ENCODE measurements at regions not wholly inside any gene's neighbourhood (a gene's known extent, or its start where the extent isn't known, plus 50 kb on each side); places are given as distances from the start of the nearest gene placed in this dataset.

GRCh38 chr3:111362381-111363009 lies 179.5 kb upstream of the CD96 start:
- H3K27ac Mint-ChIP-seq, result no peak overlapping the region
- no peaks in the 10 kb centered on the region for H3K4me1 Mint-ChIP-seq
- no peak overlapping the region for H3K4me3 Mint-ChIP-seq
- H3K9me3 Mint-ChIP-seq, result no peaks in the 10 kb centered on the region
- no peaks in the 10 kb centered on the region for H3K36me3 Mint-ChIP-seq
- H3K27me3 Mint-ChIP-seq, result no peaks in the 10 kb centered on the region

GRCh38 chr3:111366515-111366914 lies 175.5 kb upstream of the CD96 start:
- H3K4me1 Mint-ChIP-seq, result no peaks in the 10 kb centered on the region
- no peak overlapping the region for H3K4me3 Mint-ChIP-seq
- no peaks in the 10 kb centered on the region for H3K27me3 Mint-ChIP-seq
- peak overlapping the region; percentile 43 for H3K27ac Mint-ChIP-seq
- peaks cover 2% of the 10 kb centered on the region for H3K36me3 Mint-ChIP-seq
- peaks cover 12% of the 10 kb centered on the region for H3K9me3 Mint-ChIP-seq

- Mint-ChIP-seq H3K4me1 (no peaks in the 10 kb centered on the region), H3K27ac (no peak overlapping the region), H3K27me3 (no peaks in the 10 kb centered on the region), H3K36me3 (peaks cover 4% of the 10 kb centered on the region), H3K9me3 (peaks cover 15% of the 10 kb centered on the region), H3K4me3 (no peak overlapping the region)
These were observed 173.9 kb upstream of the CD96 start for GRCh38 chr3:111368056-111368455.

GRCh38 chr3:111369958-111370357 lies 172.0 kb upstream of the CD96 start:
- H3K27ac Mint-ChIP-seq, result no peak overlapping the region
- no peaks in the 10 kb centered on the region for H3K4me1 Mint-ChIP-seq
- no peak overlapping the region for H3K4me3 Mint-ChIP-seq
- H3K9me3 Mint-ChIP-seq, result peaks cover 31% of the 10 kb centered on the region
- H3K27me3 Mint-ChIP-seq, result no peaks in the 10 kb centered on the region
- peaks cover 6% of the 10 kb centered on the region for H3K36me3 Mint-ChIP-seq

- peaks cover 59% of the 10 kb centered on the region for H3K9me3 Mint-ChIP-seq
- H3K27ac Mint-ChIP-seq, result no peak overlapping the region
These were observed 168.8 kb upstream of the CD96 start for GRCh38 chr3:111373239-111373638.

GRCh38 chr3:111373861-111374260 lies 168.1 kb upstream of the CD96 start:
- Mint-ChIP-seq H3K4me1 (no peaks in the 10 kb centered on the region), H3K27me3 (no peaks in the 10 kb centered on the region), H3K36me3 (peaks cover 7% of the 10 kb centered on the region), H3K27ac (no peak overlapping the region), H3K4me3 (no peak overlapping the region), H3K9me3 (peaks cover 59% of the 10 kb centered on the region)

More at GRCh38 chr3:111373239-111373638, 168.8 kb upstream of the CD96 start:
- Mint-ChIP-seq H3K27me3 (no peaks in the 10 kb centered on the region), H3K4me3 (no peak overlapping the region), H3K36me3 (peaks cover 7% of the 10 kb centered on the region), H3K4me1 (no peaks in the 10 kb centered on the region)

- no peaks in the 10 kb centered on the region for H3K27me3 Mint-ChIP-seq
These were observed 156.0 kb upstream of the CD96 start for GRCh38 chr3:111385971-111386495.

GRCh38 chr3:111392894-111393398 lies 149.1 kb upstream of the CD96 start:
- Mint-ChIP-seq H3K4me1 (peaks cover 28% of the 10 kb centered on the region), H3K9me3 (peaks cover 8% of the 10 kb centered on the region), H3K27ac (peak overlapping the region; percentile 74), H3K36me3 (peaks cover 7% of the 10 kb centered on the region), H3K4me3 (peak overlapping the region; percentile 70), H3K27me3 (no peaks in the 10 kb centered on the region)

More at GRCh38 chr3:111385971-111386495, 156.0 kb upstream of the CD96 start:
- Mint-ChIP-seq H3K9me3 (peaks cover 21% of the 10 kb centered on the region), H3K36me3 (peaks cover 1% of the 10 kb centered on the region), H3K27ac (no peak overlapping the region), H3K4me1 (no peaks in the 10 kb centered on the region), H3K4me3 (no peak overlapping the region)

GRCh38 chr3:111412656-111413055 lies 129.3 kb upstream of the CD96 start:
- Mint-ChIP-seq H3K4me3 (no peak overlapping the region), H3K4me1 (no peaks in the 10 kb centered on the region), H3K9me3 (peaks cover 5% of the 10 kb centered on the region), H3K36me3 (no peaks in the 10 kb centered on the region), H3K27me3 (peaks cover 1% of the 10 kb centered on the region), H3K27ac (no peak overlapping the region)

GRCh38 chr3:111414531-111414930 lies 127.5 kb upstream of the CD96 start:
- Mint-ChIP-seq H3K9me3 (no peaks in the 10 kb centered on the region), H3K4me1 (peaks cover 3% of the 10 kb centered on the region), H3K4me3 (no peak overlapping the region), H3K27ac (no peak overlapping the region), H3K27me3 (peaks cover 5% of the 10 kb centered on the region), H3K36me3 (peaks cover 2% of the 10 kb centered on the region)

GRCh38 chr3:111415018-111415417 lies 127.0 kb upstream of the CD96 start:
- peaks cover 2% of the 10 kb centered on the region for H3K36me3 Mint-ChIP-seq
- H3K9me3 Mint-ChIP-seq, result no peaks in the 10 kb centered on the region
- no peak overlapping the region for H3K4me3 Mint-ChIP-seq
- H3K4me1 Mint-ChIP-seq, result peaks cover 3% of the 10 kb centered on the region
- no peak overlapping the region for H3K27ac Mint-ChIP-seq
- H3K27me3 Mint-ChIP-seq, result peaks cover 5% of the 10 kb centered on the region

- Mint-ChIP-seq H3K9me3 (no peaks in the 10 kb centered on the region), H3K27me3 (peaks cover 5% of the 10 kb centered on the region), H3K27ac (no peak overlapping the region), H3K4me1 (peaks cover 3% of the 10 kb centered on the region), H3K36me3 (peaks cover 2% of the 10 kb centered on the region), H3K4me3 (no peak overlapping the region)
These were observed 123.6 kb upstream of the CD96 start for GRCh38 chr3:111418391-111418790.

GRCh38 chr3:111428301-111428700 lies 113.7 kb upstream of the CD96 start:
- no peaks in the 10 kb centered on the region for H3K36me3 Mint-ChIP-seq
- H3K4me3 Mint-ChIP-seq, result no peak overlapping the region

GRCh38 chr3:111434941-111435622 lies 106.9 kb upstream of the CD96 start:
- Mint-ChIP-seq H3K9me3 (no peaks in the 10 kb centered on the region), H3K4me3 (no peak overlapping the region), H3K4me1 (no peaks in the 10 kb centered on the region), H3K36me3 (no peaks in the 10 kb centered on the region), H3K27ac (no peak overlapping the region), H3K27me3 (no peaks in the 10 kb centered on the region)

More at GRCh38 chr3:111428301-111428700, 113.7 kb upstream of the CD96 start:
- Mint-ChIP-seq H3K9me3 (peaks cover 6% of the 10 kb centered on the region), H3K27me3 (no peaks in the 10 kb centered on the region), H3K27ac (no peak overlapping the region), H3K4me1 (no peaks in the 10 kb centered on the region)

GRCh38 chr3:111438283-111438682 lies 103.7 kb upstream of the CD96 start:
- Mint-ChIP-seq H3K36me3 (no peaks in the 10 kb centered on the region), H3K4me3 (no peak overlapping the region), H3K27ac (no peak overlapping the region), H3K4me1 (no peaks in the 10 kb centered on the region), H3K9me3 (no peaks in the 10 kb centered on the region), H3K27me3 (no peaks in the 10 kb centered on the region)

GRCh38 chr3:111454551-111454950 lies 87.4 kb upstream of the CD96 start:
- Mint-ChIP-seq H3K27ac (no peak overlapping the region), H3K4me1 (no peaks in the 10 kb centered on the region), H3K4me3 (no peak overlapping the region), H3K9me3 (no peaks in the 10 kb centered on the region), H3K27me3 (no peaks in the 10 kb centered on the region), H3K36me3 (no peaks in the 10 kb centered on the region)
